SH-SY5Y (cell line): ENCODE measurements at regions not wholly inside any gene's neighbourhood (a gene's known extent, or its start where the extent isn't known, plus 50 kb on each side); places are given as distances from the start of the nearest gene placed in this dataset.

Source experiments
- GATA2 ChIP-seq: IDR thresholded peaks from 2 replicates; pipeline ENCODE4 v1.6.1; 2011; ENCODE audit warnings: mild to moderate bottlenecking, low read depth, low read length
- GATA3 ChIP-seq: IDR thresholded peaks from 2 replicates; pipeline ENCODE4 v1.6.1; 2011; ENCODE audit warnings: low read depth, mild to moderate bottlenecking, low read length, moderate library complexity

- TF ChIP-seq GATA3: no peak
- TF ChIP-seq GATA2: no peak
Observed at GRCh38 chr1:192475329-192475728, 100.2 kb upstream of the RGS1 start.
